Choroid plexus epithelial cell (primary cell): ENCODE measurements at regions not wholly inside any gene's neighbourhood (a gene's known extent, or its start where the extent isn't known, plus 50 kb on each side); places are given as distances from the start of the nearest gene placed in this dataset.

ENCODE experiments used
- DNase-seq: peaks from one replicate; pipeline ENCODE4 v3.0.0-alpha.2; 2010; ENCODE audit warnings: low read depth
- H3K4me3 ChIP-seq: 2 replicates; pipeline ENCODE4 v1.5.1; 2011; ENCODE audit warnings: low read depth, mild to moderate bottlenecking, control low read depth, low read length, moderate library complexity
- TF ChIP-seq, protein P1 (sequence below): conservative IDR thresholded peaks from 2 replicates; pipeline ENCODE4 v1.5.1; 2011; ENCODE audit warnings: low read depth, mild to moderate bottlenecking, control low read depth, inconsistent platforms, low read length, moderate library complexity

DNA sequence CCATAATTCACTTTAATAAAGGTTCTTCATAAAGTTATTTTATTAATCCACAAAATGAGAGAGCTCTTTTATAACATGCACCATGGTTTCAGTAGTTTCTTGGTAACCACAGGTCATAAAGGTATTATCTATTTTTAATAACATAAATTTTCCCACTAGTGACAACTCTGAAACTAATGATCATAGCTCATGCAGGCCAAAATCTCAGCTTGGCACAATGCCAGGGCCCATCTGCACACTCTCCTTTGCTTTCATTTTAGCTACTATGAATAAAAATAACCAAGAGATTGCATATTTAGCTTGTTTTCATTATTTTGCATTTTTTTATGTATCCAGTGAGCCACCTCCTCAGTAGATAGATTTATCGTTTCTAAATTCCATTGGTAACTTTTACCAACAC is 691.8 kb upstream of the CHAC2 start:
- H3K4me3 ChIP-seq, result no peak overlapping the region
- TF ChIP-seq, protein P1, sequence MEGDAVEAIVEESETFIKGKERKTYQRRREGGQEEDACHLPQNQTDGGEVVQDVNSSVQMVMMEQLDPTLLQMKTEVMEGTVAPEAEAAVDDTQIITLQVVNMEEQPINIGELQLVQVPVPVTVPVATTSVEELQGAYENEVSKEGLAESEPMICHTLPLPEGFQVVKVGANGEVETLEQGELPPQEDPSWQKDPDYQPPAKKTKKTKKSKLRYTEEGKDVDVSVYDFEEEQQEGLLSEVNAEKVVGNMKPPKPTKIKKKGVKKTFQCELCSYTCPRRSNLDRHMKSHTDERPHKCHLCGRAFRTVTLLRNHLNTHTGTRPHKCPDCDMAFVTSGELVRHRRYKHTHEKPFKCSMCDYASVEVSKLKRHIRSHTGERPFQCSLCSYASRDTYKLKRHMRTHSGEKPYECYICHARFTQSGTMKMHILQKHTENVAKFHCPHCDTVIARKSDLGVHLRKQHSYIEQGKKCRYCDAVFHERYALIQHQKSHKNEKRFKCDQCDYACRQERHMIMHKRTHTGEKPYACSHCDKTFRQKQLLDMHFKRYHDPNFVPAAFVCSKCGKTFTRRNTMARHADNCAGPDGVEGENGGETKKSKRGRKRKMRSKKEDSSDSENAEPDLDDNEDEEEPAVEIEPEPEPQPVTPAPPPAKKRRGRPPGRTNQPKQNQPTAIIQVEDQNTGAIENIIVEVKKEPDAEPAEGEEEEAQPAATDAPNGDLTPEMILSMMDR, result no peak
- DNase-seq, result peak; percentile 20

DNA sequence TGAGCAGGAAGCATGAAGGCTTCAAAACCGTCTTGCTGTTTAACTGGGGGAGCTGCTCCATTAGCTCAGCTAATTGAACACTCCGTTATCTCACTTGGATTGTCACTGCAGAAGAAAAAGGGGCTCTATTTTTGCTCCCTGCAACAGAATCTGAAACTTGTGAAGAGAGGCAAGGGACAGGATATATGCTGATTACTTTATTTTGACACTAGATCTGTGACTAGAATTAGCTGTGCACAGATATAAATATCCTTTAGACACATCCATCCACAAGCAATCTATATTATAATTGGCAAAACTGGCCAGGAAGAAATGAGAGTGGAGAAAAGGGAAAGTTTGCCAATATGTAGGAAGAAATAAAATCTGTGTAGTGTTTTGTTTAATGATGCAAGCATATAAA is 700.1 kb upstream of the CHAC2 start:
- DNase-seq, result no peak

DNA sequence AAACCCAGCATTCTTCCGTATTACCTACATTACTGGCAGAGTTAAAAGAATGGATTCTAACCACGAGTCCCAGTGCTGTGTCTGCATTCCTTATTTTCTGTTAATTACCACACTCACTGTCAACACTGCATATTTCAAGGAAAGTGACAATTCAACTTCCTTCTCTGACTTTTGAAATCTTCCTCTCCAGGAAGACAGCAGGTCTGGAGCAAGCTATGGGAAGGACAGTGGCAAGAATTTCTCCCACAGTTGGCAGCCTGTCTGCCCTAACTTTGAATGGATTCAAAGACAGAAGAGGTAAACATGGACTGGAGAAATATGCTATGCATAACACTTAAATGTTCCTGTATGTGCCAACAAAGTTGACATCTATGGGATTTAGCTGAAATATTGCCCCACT is 700.5 kb upstream of the CHAC2 start:
- no peak overlapping the region for H3K4me3 ChIP-seq
- DNase-seq, result no peak
- TF ChIP-seq, protein P1, result no peak

More for the DNA sequence above, 700.1 kb upstream of the CHAC2 start:
- H3K4me3 ChIP-seq, result no peak overlapping the region
- TF ChIP-seq, protein P1, result no peak

DNA sequence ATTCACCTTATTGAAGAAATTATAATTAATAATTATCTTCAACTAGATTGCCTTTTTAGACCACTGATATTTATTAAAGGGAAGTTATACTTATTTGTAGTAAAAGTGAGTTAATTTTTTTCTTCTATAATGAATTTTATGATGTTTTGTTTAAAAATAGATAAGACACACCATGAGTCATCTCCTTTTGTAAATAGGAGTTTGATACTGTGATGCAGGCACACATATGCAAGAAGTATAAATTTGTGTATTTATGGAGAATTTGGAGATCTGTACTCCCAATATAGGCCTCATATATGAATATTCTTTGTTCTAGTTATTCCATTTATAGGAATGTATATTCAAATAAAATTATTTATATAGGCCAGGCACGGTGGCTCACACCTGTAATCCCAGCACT is 703.5 kb upstream of the CHAC2 start:
- TF ChIP-seq, protein P1, result no peak
- no peak overlapping the region for H3K4me3 ChIP-seq
- DNase-seq, result no peak

DNA sequence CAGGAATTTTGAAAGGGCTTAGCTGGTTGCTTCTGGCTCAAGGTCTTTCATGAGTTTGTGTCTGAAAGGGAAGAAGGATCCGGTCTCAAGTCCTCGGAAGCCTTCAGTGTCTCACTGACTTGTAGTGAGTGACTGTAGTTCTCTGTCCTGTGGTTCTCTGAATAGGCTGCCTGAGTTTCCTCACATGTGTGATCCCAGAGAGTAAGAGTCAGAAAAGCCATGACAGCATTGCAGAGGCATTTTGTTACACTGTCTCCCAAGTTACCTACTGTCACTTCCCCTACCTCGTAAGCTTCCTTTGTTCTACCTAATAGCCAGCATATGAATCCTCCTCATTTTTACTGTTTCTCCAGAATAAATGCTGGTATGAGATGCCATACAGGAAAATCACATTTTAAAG is 709.1 kb upstream of the CHAC2 start:
- TF ChIP-seq, protein P1, result no peak
- H3K4me3 ChIP-seq, result no peak overlapping the region
- DNase-seq, result peak; percentile 25

DNA sequence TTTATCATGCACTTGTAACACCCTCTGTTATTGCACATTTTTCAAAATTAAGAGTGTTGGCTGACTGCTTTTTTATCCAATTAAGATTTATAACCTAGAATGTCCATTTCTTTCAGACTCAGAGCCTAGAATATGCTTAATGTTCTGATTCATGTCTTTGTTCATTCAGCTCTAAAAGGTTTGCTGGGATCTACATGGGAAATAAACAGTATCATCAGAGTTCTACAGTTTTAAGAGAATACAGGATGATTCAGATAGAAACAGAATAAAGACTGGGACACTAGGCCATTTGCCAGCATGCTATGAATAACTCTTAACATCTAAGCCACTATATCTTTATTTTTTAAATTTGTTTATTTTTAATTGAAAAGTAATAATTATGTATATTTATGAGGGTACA is 713.7 kb upstream of the CHAC2 start:
- no peak overlapping the region for H3K4me3 ChIP-seq
- DNase-seq, result no peak
- TF ChIP-seq, protein P1, result no peak

DNA sequence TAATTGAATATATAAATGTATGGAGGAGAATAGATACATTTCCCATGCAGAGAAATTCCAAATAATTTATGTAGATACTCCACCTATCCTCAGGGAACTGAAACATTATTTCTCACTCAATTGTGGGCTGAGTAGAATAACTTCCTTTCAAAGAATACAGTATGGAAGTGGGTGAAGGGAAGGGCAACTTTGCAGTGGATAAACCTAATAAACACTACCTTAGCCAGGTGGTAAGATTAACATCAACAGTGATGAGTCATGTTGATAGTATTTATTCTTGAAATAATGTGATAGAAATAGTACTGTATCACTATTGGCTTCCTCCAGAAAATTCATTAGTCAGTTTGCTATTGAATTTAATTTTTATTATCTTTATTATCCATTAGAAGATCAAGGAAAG is 716.4 kb upstream of the CHAC2 start:
- DNase-seq, result no peak
- no peak overlapping the region for H3K4me3 ChIP-seq
- TF ChIP-seq, protein P1, result no peak
